Esophagus squamous epithelium (tissue), 4 donors: ENCODE measurements at regions not wholly inside any gene's neighbourhood (a gene's known extent, or its start where the extent isn't known, plus 50 kb on each side); places are given as distances from the start of the nearest gene placed in this dataset.

Source experiments
- CTCF ChIP-seq, 6 experiments: fragments of 450-650 bp in 4 of 6; fragments of 200-600 bp in 2 of 6; sonication (generic) in 2 of 6; IDR thresholded peaks; one replicate each; pipeline ENCODE4 v1.5.1; 2016 to 2019; ENCODE audit warnings: antibody characterized with exemption in 6 of 6, mild to moderate bottlenecking in 4 of 6, moderate library complexity in 4 of 6
- POLR2A ChIP-seq, 4 donors: fragments of 450-650 bp; IDR thresholded peaks; one replicate each; pipeline ENCODE4 v1.6.1; 2017; ENCODE audit warnings: antibody characterized with exemption in 4 of 4, mild to moderate bottlenecking in 4 of 4, moderate library complexity in 3 of 4

GRCh38 chr6:91126876-91127275 is 540.0 kb upstream of the MAP3K7 start:
- TF ChIP-seq CTCF (IDR thresholded peaks at IDR 0.05) = no peak
- TF ChIP-seq POLR2A (IDR thresholded peaks at IDR 0.05) = no peak
